DMS153 treated with DMSO at 0.1 percent for 48 hours (cell line): ENCODE measurements at regions not wholly inside any gene's neighbourhood (a gene's known extent, or its start where the extent isn't known, plus 50 kb on each side); places are given as distances from the start of the nearest gene placed in this dataset.

Experiments
- DNase-seq: peaks from one replicate; lab custom pipeline; 2025; ENCODE audit not compliant: unreplicated experiment; lab: John Stamatoyannopoulos, UW

DNA sequence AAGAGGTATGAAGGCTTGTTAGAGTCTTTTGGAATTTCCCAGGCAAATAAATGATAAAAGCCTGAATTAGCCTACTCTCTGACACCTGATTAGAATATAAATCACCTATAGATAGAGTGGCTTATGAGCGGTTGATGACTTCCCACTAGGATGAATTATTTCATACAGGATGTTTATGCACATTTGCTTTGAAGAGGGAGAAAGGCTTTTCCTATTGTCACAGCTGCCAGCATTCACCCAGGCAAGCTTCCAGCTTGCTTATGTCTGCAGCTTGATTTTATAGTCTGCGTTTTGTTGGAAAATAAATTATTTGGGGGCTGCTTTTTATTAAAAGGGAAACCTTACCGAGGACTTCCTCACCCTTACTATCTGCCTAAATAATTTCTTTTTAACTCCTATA, 51.3 kb upstream of the EIF2S2 start:
- DNase-seq = no peak

DNA sequence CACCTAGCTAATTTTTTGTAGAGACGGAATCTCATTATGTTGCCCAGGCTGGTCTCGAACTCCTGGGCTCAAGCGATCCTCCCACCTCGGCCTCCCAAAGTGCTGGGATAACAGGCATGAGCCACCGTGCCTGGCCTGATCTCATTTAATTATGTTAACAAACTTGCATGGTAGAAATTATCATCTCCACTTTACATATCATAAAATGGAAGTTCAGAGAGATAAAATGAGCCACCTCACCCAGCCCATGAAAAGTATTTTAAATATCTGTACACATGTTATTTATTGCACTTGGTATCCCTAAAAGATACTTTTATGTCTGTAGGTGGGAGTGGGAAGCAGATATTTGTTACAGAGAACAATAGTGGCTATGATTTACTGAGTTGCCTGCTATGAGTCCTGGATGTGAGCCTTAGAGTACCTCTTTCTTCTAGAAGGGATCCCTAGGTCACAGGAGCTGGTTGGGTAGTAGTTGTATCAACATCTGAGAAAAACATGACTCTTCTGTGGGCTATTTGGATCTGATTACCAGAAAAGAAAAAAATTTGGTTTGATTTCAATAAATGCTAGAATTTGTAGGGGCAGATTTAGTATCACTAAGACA, 52.4 kb upstream of the EIF2S2 start:
- DNase-seq = no peak

DNA sequence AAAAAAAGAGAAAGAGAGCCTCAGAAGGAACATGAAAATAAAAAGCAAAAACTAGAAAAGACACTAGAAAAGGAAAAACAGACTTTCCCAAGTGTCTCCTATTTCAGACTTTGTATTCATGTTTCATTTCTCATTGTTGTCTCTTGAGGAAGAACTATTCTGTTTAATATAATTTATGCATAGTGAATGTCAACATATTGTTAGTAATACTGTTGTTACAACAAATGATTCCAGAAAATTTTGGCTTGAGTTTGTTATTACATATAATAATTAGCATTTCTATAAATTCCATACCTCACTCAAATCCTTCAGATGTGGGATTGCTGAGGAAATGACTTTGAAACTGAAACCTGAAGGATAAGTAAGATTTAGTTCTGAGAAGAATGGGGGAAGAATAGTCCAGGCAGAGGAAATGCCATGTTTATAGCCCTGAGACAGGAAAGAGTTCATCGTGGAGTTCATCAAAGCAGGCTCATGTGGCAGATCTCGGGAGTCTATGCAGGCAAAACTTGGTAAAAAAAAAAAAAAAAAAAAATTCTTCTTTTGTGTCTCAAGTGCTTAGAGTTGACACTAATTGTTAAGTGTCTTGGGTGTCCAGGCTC, 53.1 kb upstream of the EIF2S2 start:
- DNase-seq = no peak

DNA sequence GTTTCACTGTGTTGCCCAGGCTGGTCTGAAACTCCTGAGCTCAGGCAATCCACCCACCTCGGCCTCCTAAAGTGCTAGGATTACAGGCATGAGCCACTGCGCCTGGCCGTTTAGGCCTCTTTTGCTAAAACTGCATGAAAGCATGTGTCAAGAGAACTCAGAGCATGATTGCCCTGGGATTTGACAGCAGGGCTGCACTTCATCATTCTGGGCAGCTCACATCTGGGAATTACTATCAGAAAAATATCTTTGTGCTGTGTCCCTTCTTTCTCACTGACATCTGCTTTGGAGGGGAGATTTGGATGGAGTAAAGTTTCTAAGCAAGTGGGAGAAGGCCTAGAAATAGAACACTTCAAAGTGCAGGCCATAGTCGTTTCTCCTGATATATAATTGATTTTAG, 59.6 kb upstream of the EIF2S2 start:
- DNase-seq = no peak

DNA sequence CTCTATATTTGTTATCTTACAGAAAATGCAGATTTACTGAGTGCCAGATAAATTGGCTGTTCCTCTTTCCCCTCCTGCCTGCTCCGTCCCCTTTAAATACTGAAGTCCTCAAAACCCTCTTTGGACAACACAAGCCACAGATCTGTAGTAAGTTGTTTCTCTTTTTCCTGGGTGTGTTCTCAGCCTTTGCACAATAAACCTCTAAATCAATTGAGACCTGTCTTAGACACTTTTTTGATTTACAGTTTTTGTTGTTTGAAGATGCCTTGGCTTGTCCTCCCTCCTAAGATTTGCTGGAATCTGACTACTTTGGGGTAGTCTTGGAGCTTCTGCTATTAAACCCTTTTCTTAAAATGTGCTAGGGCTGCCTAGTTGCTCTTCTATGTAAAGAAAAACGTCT, 60.9 kb upstream of the EIF2S2 start:
- no peak for DNase-seq

DNA sequence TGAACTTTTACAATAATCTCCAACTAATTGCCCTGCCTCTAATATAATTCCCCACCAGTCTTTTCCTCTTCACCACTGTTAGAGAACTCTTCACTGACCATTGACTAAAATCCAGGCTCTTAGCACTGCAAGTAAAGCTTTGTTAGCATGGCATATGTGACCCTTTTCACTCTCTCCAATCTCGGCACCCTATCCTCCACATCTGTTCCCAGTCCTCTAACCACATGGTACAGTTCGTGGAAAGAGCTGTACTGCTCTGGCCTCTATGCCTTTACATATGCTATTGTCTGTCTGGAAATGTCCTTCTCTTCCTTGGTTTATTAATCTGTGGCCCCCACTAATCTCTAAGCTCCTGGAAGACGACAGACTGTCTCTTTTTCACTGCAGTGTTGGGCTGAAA, 63.0 kb upstream of the EIF2S2 start:
- no peak for DNase-seq

DNA sequence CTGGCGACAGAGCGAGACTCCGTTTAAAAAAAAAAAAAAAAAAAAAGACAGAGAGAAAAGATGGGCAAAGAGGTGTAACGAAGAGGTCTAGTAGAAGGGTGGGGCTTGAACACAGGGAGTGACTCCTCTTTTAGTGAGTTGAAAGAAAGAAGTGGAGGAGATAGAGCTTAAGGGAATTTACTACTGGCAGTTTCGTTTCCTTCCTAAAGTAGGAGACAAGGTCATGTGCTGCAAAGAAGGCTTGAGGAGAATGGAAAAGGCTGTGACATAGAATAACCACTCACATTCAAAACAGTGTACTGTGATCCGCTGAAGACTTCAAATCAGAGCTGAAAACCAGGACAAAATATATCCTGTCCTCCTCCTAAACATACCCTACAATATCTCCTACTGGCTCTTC, 63.8 kb upstream of the EIF2S2 start:
- no peak for DNase-seq

DNA sequence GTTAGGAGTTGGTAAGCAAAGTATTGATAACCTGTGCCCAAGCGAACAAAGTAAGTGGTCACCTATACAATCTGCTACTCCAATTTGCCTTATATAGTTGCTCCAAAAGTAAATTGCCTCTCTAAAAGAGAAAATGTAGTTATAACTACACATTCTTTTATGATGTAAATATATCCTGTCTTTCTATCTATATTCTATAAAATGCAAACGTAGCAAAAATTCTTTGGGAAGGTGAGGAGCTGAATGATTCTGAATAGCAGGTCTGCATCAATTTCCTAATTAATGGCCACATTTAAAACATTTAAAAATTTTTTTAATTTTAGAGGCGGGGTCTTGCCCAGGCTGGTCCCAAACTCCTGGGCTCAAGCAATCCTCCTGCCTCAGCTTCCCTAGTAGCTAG, 64.2 kb upstream of the ASIP start:
- no peak for DNase-seq

DNA sequence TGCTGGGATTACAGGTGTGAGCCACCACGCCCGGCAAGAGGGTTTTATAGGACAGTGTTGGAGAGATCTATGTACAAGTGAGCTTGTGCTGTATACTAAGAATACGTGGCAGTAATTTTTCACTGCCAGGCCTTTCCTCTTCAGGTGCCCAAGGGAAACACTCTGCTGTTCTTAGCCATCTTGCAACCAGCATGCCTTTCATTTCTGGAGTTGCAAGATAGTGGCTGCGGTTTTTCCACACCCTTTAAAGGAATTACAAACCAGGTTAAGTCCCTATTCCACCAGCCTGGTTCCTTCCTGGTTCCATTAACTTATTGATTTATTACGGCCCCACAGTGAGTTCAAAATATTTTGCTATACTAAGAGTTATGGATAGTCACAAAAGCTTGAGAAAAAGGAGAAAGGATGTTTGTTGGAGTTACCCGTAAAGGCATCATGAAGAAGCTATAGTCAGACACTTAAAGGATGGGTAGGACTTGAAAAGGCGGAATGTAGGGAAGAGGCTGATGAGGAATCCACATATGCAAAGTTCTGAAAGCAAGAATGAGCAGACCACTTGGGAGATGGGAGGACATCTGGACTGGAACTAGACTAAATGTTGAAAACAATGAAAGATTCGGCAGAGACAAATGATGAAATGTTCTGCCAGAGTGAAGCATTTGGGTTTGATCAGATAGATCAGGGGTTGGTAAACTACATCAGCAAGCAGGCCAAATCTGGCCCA, 61.4 kb upstream of the ASIP start:
- DNase-seq = no peak

DNA sequence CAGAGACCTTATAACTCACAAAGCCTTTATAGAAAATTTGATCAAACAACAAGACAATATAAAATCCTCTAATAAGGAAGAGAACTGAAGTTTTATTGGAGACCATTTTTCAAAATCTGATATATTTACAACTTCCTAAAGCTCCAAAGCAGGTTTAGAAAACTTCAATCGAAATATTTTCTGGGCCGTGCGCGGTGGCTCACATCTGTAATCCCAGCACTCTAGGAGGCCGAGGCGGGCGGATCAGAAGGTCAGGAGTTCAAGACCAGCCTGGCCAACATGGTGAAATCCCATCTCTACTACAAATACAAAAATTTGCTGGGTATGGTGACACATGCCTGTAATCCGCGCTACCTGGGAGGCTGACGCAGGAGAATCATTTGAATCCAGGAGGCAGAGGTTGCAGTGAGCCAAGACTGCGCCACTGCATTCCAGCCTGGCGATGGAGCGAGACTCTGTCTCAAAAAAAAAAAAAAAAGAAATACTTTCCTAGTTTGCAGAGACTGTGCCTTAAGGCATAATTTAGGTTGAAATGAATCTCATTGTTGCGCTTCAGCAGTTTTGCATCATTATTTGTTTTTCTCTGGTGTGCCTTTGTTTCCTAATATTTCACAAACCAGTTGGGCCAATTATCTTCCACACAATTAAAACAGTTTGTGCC, 60.6 kb upstream of the ASIP start:
- DNase-seq = no peak

DNA sequence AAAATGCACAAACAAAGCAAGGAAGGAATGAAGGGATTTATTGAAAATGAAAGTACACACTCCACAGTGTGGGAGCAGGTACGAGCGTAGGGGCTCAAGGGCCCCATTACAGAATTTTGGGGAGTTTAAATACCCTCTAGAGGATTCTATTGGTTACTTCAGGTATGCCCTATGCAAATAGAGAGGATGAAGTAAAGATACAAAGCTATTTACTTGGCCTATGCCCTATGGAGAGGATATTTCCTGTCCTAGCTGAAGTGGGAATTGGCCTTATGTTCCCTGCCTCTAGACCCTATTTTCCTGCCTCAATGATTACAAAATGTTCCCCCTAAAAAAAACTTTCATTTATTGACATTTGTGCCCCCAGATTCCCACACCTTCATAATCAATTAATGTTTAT, 59.7 kb upstream of the ASIP start:
- no peak for DNase-seq

DNA sequence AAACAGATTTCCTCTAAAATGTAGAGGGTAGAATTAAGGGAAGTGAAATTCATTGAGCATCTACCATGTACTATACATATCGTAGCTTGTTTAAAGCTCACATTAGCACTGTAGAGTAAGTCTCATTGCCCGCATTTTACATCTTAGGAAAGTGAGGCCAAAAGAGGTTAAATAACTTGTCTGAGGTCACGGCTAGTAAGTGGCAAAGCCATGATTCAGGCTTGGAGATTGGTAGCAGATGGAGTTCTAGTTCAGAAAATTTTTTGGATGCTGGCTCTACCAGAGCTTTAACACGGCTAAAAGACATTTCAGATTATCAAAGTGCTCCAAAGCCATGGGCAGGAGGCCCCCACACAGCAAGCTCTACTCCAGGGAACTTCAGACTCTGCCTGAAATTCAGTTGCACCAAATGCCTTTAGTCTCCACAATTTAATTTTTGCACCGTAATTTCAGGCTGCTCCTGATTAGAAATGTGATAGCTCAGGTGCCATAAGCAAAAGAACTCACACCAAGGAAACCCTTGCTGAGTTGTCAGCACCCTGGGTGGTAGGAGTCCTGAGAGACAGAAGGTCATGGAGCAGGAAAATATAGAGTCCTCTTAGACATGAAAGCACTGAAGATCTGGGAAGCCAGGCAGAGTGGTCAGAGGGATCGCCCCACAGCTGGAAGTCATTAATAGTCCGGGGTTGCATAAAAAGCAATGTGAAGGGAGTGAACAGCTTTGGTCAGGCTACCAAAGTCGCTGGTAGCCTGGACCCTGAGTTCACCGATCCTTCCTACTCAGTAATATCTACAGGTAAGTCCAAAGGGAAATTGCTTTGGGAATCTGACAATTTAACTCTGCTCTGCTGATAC, 55.2 kb upstream of the ASIP start:
- DNase-seq = no peak

DNA sequence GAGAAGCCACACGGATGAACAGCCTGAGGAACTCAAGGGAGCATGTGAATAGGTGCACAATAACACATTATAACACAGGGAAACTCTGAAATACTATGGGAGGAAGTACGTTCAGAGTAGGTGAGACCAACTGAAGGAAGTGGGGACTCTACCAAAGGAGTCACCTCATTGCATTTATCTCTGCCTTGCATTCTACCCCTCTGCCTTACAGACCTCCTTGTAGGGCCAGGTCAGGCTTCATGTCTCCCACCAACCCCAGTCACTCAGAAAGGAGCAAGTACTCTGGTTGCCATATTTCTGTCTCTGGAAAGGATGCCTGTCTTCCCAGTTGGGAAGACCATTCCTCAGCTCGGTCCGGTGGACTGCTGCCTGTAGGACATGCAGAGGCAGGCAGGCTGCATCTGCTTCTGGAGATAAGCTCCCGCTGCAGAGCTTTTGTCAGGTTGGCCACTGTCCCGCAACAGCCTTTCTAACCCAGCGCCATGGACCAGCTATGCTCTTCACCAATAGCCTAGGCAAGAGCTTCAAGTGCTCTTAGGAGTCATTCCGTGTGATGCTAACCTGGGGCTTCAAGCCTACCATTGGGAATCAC, 51.6 kb upstream of the ASIP start:
- no peak for DNase-seq

DNA sequence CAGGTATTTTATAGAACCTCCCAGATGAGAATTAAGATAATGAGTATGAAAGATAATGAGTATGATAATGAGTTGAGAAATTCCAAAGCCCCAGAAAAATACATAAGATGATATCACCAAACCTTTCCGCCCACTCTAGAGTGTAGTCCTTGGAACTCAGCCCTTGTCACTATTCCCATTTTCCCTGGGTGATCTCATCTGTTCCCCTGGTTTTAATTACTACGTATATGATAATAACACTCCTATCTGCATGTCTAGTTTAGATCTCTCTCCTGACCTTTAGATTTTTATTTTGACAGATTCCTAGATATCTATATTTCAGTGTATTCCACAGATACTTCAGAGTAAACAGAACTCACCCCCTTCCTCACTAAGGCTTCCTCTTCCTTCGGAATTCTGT, 51.0 kb upstream of the ASIP start:
- DNase-seq = no peak

DNA sequence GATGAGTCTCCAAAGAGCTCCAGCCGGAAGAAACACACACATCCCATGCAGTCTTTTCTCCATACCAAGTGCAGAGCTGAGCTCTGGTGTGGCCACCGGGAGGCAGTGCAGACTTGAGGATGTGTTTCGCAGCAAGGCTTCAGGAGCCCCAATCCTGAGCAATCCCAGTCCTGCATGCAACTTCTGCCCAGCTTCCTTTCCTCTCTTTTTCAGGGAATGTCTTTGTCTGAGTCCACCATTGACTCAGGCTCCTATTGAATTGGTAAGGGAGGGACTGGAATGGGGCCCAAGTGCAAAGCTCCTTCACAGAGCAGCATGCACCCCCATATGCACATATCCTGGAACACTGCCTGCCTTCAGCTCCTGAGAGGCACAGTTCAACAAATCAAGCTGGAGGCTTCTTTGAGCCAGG, 50.5 kb upstream of the ASIP start:
- DNase-seq = peak; percentile 44
